ENCODE measurements at regions not wholly inside any gene's neighbourhood (a gene's known extent, or its start where the extent isn't known, plus 50 kb on each side); places are given as distances from the start of the nearest gene placed in this dataset.

GRCh38 chr1:79817031-79817560 lies 810.6 kb upstream of the ADGRL4 start:
- TF ChIP-seq CTCF (IDR thresholded peaks at IDR 0.05 in 4 of 5, conservative IDR thresholded peaks at IDR 0.05 in 1 of 5) (no peak), POLR2A (IDR thresholded peaks at IDR 0.05) (no peak)
